Body of pancreas (tissue), 4 donors: ENCODE measurements at regions not wholly inside any gene's neighbourhood (a gene's known extent, or its start where the extent isn't known, plus 50 kb on each side); places are given as distances from the start of the nearest gene placed in this dataset.

Source experiments
- CTCF ChIP-seq, 7 experiments: fragments of 450-650 bp in 4 of 7; fragments of 200-600 bp in 3 of 7; sonication (generic) in 3 of 7; IDR thresholded peaks; one replicate each; pipeline ENCODE4 v1.5.1; 2016 to 2019; ENCODE audit warnings: antibody characterized with exemption in 7 of 7
- POLR2A ChIP-seq, 3 donors: fragments of 450-650 bp; IDR thresholded peaks; one replicate each; pipeline ENCODE4 v1.6.1; 2016; ENCODE audit warnings: antibody characterized with exemption in 3 of 3, mild to moderate bottlenecking in 2 of 3

DNA sequence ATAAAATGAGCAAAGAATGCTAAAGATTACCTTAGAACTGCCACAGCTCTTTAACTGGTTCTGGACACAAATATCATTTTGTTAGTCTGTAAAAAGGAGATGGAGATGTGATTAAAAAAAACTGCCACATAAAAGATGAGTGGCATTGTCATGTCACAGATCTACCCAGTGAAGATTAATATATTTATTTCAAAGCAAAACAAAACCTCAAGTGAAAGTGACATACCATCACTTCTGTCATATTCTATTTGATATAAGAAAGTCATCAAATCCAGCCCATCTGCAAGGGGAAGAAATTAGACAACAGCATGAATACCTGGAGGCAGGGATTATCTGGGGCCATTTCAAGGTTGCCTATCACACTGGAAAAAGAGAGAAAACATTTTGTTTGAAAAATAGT, 417.6 kb upstream of the LRRTM4 start:
- no peak for TF ChIP-seq POLR2A (IDR thresholded peaks at IDR 0.05)
- no peak for TF ChIP-seq CTCF (IDR thresholded peaks at IDR 0.05)
